ENCODE measurements at regions not wholly inside any gene's neighbourhood (a gene's known extent, or its start where the extent isn't known, plus 50 kb on each side); places are given as distances from the start of the nearest gene placed in this dataset.

DNA sequence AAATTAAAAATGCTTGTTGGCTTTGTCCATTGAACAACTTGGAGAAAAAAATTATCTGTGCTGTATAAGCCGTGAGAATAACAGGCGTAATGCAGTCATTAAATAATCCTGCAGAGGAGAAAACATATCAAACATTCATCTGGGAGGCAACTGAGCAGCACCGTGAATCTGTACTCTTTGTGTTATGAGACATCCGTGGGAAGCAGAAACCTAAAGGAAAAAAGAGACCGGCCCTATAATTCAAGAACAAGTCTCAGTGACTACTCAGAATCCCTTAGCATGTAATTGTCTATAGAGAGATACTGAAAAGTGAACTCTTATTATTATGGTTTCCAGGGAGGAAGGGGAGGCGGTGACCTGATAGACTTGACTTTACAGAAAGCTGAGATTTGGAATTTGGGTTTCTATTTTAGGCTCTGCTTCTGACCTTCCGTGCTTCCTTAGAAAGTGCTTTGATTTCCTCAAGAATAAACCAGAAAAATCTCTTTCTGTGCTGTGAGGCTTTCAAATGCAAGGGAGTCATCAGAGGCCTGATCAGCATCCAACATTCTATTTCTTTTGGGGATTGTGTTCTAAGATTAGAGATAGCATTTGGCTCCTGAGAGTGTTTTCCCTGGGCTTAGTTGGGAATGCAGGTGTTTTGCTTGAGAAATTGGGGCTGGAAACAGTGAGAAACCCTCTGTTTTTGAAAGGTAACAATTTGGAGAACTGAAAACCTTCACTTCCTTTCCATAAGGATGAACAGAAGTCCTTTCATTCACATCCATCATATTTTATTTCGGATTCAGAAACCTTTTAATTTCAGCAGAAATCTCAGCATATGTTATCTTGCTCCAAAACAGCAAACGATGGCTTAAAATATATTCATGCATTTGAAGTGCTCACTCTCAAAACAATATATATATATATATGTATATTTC lies 296.7 kb downstream of the CSNK1G3 start:
- H3K27ac ChIP-seq: peak overlapping the region in 1 of 2 donors; percentile 19

DNA sequence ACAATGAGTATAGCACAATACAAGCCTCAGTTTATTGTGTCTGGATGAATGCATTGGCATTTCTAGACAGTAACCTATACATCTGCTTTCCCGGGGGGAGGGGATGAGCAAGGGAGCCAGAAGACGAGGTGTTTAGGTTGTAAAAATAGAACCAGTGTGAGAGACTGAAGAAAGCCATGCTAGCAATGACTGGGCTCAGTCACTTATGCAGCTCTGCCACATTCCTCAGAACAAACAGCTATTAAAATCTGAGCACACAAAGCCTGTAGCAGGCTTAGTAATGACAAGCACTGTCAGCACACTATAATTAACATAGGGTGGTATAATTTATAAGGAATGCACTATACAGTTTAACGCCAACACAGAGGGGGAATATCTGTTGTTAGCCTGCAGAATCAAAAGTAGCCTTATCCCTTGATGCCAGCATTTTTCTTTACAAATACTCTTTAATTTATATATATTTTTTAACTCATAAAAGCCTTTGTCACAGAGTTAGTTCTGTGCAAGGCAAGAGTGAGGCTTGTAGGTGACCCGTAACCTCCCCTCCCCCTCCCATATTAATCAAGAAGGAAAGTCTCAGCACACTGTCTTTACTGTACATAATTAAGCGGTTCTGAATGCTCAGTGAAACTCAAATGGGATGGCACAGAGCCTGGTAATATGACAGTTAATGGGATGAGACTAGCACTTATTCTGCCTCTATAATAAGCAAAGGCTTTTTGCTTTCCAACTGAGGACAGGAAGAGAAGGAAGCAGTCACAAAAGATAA lies 295.4 kb downstream of the CSNK1G3 start:
- no peak for DNase-seq
- Histone ChIP-seq H3K27ac (no peak overlapping the region), H3K9me3 (no peaks in the 10 kb centered on the region), H3K36me3 (no peaks in the 10 kb centered on the region), H3K27me3 (no peaks in the 10 kb centered on the region), H3K4me3 (no peak overlapping the region), H3K4me1 (no peaks in the 10 kb centered on the region)
- intact Hi-C loops (cut with DNase I; ENCODE audit: low total_unique reads): no loop called here
- no peak for TF ChIP-seq POLR2A (IDR thresholded peaks at IDR 0.05)
- TF ChIP-seq, protein P1, sequence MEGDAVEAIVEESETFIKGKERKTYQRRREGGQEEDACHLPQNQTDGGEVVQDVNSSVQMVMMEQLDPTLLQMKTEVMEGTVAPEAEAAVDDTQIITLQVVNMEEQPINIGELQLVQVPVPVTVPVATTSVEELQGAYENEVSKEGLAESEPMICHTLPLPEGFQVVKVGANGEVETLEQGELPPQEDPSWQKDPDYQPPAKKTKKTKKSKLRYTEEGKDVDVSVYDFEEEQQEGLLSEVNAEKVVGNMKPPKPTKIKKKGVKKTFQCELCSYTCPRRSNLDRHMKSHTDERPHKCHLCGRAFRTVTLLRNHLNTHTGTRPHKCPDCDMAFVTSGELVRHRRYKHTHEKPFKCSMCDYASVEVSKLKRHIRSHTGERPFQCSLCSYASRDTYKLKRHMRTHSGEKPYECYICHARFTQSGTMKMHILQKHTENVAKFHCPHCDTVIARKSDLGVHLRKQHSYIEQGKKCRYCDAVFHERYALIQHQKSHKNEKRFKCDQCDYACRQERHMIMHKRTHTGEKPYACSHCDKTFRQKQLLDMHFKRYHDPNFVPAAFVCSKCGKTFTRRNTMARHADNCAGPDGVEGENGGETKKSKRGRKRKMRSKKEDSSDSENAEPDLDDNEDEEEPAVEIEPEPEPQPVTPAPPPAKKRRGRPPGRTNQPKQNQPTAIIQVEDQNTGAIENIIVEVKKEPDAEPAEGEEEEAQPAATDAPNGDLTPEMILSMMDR (IDR thresholded peaks at IDR 0.05): no peak

More for the DNA sequence above, 296.7 kb downstream of the CSNK1G3 start:
- Histone ChIP-seq H3K9me3 (no peaks in the 10 kb centered on the region), H3K27me3 (no peaks in the 10 kb centered on the region), H3K4me3 (no peak overlapping the region), H3K4me1 (no peaks in the 10 kb centered on the region), H3K36me3 (no peaks in the 10 kb centered on the region)
- intact Hi-C loops (cut with DNase I; ENCODE audit: low total_unique reads): no loop called here
- DNase-seq: no peak
- TF ChIP-seq, protein P1 (IDR thresholded peaks at IDR 0.05): no peak
- no peak for TF ChIP-seq POLR2A (IDR thresholded peaks at IDR 0.05)

- Histone ChIP-seq H3K9me3 (no peaks in the 10 kb centered on the region), H3K36me3 (no peaks in the 10 kb centered on the region), H3K4me3 (no peak overlapping the region), H3K27ac (no peak overlapping the region), H3K27me3 (no peaks in the 10 kb centered on the region), H3K4me1 (no peaks in the 10 kb centered on the region)
- no peak for DNase-seq
- intact Hi-C loops (cut with DNase I; ENCODE audit: low total_unique reads): no loop called here
- TF ChIP-seq, protein P1 (IDR thresholded peaks at IDR 0.05): no peak
- no peak for TF ChIP-seq POLR2A (IDR thresholded peaks at IDR 0.05)
These were observed 294.7 kb downstream of the CSNK1G3 start for GRCh38 chr5:123806644-123807043.

- Histone ChIP-seq H3K27me3 (no peaks in the 10 kb centered on the region), H3K27ac (no peak overlapping the region), H3K9me3 (no peaks in the 10 kb centered on the region), H3K36me3 (no peaks in the 10 kb centered on the region), H3K4me3 (no peak overlapping the region), H3K4me1 (no peaks in the 10 kb centered on the region)
- TF ChIP-seq POLR2A (IDR thresholded peaks at IDR 0.05): no peak
- TF ChIP-seq, protein P1 (IDR thresholded peaks at IDR 0.05): no peak
- DNase-seq: no peak
- intact Hi-C loops (cut with DNase I; ENCODE audit: low total_unique reads): no loop called here
These were observed 293.3 kb downstream of the CSNK1G3 start for GRCh38 chr5:123805300-123805699.

- no peak overlapping the region for H3K27ac ChIP-seq
- H3K36me3 ChIP-seq: no peaks in the 10 kb centered on the region
- H3K9me3 ChIP-seq: no peaks in the 10 kb centered on the region
- no peaks in the 10 kb centered on the region for H3K27me3 ChIP-seq
- intact Hi-C loops (cut with DNase I; ENCODE audit: low total_unique reads): no loop called here
- TF ChIP-seq, protein P1 (IDR thresholded peaks at IDR 0.05): no peak
- no peak for TF ChIP-seq POLR2A (IDR thresholded peaks at IDR 0.05)
- no peaks in the 10 kb centered on the region for H3K4me1 ChIP-seq
- H3K4me3 ChIP-seq: no peak overlapping the region
- DNase-seq: no peak
These were observed 291.4 kb downstream of the CSNK1G3 start for GRCh38 chr5:123803359-123803758.

All from uterus (tissue), 3 donors.